ENCODE measurements at regions not wholly inside any gene's neighbourhood (a gene's known extent, or its start where the extent isn't known, plus 50 kb on each side); places are given as distances from the start of the nearest gene placed in this dataset.
A peak's percentile ranks its signal among the peaks of the same experiment; 100 is the strongest.

DNA sequence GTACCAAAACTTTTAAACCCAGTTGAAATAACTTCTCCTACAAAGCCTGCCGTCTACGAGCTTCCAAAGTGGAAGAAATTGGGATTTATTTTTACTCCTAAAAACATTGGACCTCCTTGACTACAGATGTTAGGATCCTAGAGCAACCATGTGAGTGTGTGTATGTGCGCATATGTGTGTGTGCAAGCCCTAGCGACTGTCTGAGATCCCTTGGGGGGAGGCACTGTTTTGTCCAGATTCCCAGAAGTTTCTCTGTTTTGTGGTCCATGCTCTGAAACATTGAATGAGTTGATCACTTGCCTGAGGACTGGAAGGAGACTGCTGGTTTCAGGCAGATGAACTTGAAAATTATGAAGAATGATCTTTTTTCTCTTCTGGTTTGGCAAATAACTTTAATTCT is 312.3 kb upstream of the ZNF32 start:
- POLR2A ChIA-PET (ENCODE audit: partially characterized antibody): no interaction called here
- 96% methylated on average over 4 of the region's 4 CpGs; no CpG with 5 or more reads in 1 of the 2 experiments for WGBS, 2 experiments (ENCODE audit: extremely low coverage in 1 of 2, insufficient coverage in 1 of 2, insufficient read length in 1 of 2, insufficient replicate concordance in 2 of 2, low coverage in 1 of 2, low lambda C conversion rate in 2 of 2, missing lambda C conversion rate in 1 of 2)
- peak in 1 of 2 experiments; percentile 3 for DNase-seq (ENCODE audit: low read depth in 1 of 2, low spot score in 2 of 2)
- Histone ChIP-seq H3K9ac (replicated peaks in 1 of 4; ENCODE audit: extremely low read depth in 1 of 4, low read depth in 3 of 4, low read length in 3 of 4) (no peak overlapping the region), H3K14ac (ENCODE audit: insufficient read length) (no peak overlapping the region), H3K27ac (ENCODE audit: low read depth, low read length) (no peak overlapping the region), H3K56ac (replicated peaks; ENCODE audit: insufficient read length, low read depth, low read length) (no peak overlapping the region), H3K4me3 (ENCODE audit: extremely low read depth in 1 of 4, insufficient read depth in 2 of 4, low read depth in 3 of 4, low read length in 4 of 4) (no peak overlapping the region), H3K27me3 (replicated peaks in 1 of 4; ENCODE audit: control insufficient read depth in 3 of 4, extremely low read depth in 1 of 4, insufficient read depth in 3 of 4, low read length in 3 of 4) (no peaks in the 10 kb centered on the region), H2AK5ac (ENCODE audit: low read depth, low read length) (no peak overlapping the region), H3K18ac (ENCODE audit: extremely low read depth, low read length) (no peak overlapping the region), H2BK12ac (ENCODE audit: low read depth, low read length) (no peak overlapping the region), H2AFZ (ENCODE audit: low read length) (no peak overlapping the region), H2BK15ac (ENCODE audit: low read length) (no peak overlapping the region), H2BK5ac (ENCODE audit: low read depth, low read length) (no peak overlapping the region), H3K4me1 (replicated peaks in 1 of 4; ENCODE audit: control insufficient read depth in 3 of 4, insufficient read depth in 4 of 4, low read length in 3 of 4) (no peaks in the 10 kb centered on the region; a peak in 1 of 7 replicates), H4K91ac (replicated peaks; ENCODE audit: insufficient read length, low read length) (no peak overlapping the region), H3K79me2 (ENCODE audit: control insufficient read depth in 1 of 2, insufficient read depth in 2 of 2, low read length in 2 of 2) (no peaks in the 10 kb centered on the region), H3K4ac (replicated peaks; ENCODE audit: insufficient read length, low read depth, low read length) (no peak overlapping the region), H4K8ac (ENCODE audit: extremely low read depth, insufficient read depth, low read length) (no peak overlapping the region), H3K23ac (ENCODE audit: insufficient read length) (no peak overlapping the region), H3K23me2 (ENCODE audit: low read depth, low read length) (no peaks in the 10 kb centered on the region), H3K4me2 (ENCODE audit: insufficient read depth in 1 of 2, low read depth in 2 of 2, low read length in 2 of 2) (no peak overlapping the region), H3K9me3 (ENCODE audit: insufficient read depth in 2 of 2, low read depth in 1 of 2, low read length in 1 of 2) (no peaks in the 10 kb centered on the region), H3K79me1 (ENCODE audit: low read depth, low read length) (no peaks in the 10 kb centered on the region), H4K20me1 (replicated peaks in 1 of 2; ENCODE audit: control insufficient read depth in 1 of 2, insufficient read depth in 2 of 2, low read length in 2 of 2) (no peaks in the 10 kb centered on the region), H2BK20ac (ENCODE audit: low read length) (no peak overlapping the region), H2BK120ac (replicated peaks; ENCODE audit: low read depth, low read length) (no peak overlapping the region), H4K5ac (ENCODE audit: insufficient read length, low read depth, low read length) (no peak overlapping the region), H3K36me3 (ENCODE audit: control insufficient read depth in 2 of 4, insufficient read depth in 4 of 4, low read length in 3 of 4) (no peaks in the 10 kb centered on the region)
- FAIRE-seq: no peak
- CTCF ChIA-PET (ENCODE audit: partially characterized antibody): no interaction called here
- no peak for TF ChIP-seq EP300 (IDR thresholded peaks at IDR 0.05; ENCODE audit: borderline replicate concordance in 1 of 2, low read depth in 2 of 2, low read length in 2 of 2)
- TF ChIP-seq CHD2 (IDR thresholded peaks at IDR 0.05; ENCODE audit: low read length): no peak
- TF ChIP-seq EGR1 (IDR thresholded peaks at IDR 0.05; ENCODE audit: borderline replicate concordance, low read depth, low read length): no peak
- no peak for TF ChIP-seq CBX8 (IDR thresholded peaks at IDR 0.05; ENCODE audit: borderline replicate concordance, low read depth, low read length)
- TF ChIP-seq BACH1 (IDR thresholded peaks at IDR 0.05; ENCODE audit: low read length): no peak
- TF ChIP-seq HDAC6 (IDR thresholded peaks at IDR 0.05; ENCODE audit: low read depth, low read length): no peak
- TF ChIP-seq YY1 (IDR thresholded peaks at IDR 0.05; ENCODE audit: low read depth, low read length): no peak
- TF ChIP-seq TEAD4 (IDR thresholded peaks at IDR 0.05; ENCODE audit: low read depth, low read length): no peak
- no peak for TF ChIP-seq CBX5 (IDR thresholded peaks at IDR 0.05; ENCODE audit: low read depth, low read length)
- no peak for TF ChIP-seq SP1 (IDR thresholded peaks at IDR 0.05; ENCODE audit: low read depth, low read length)
- no peak for TF ChIP-seq RFX5 (IDR thresholded peaks at IDR 0.05; ENCODE audit: borderline replicate concordance, low read depth, low read length)
- no peak for TF ChIP-seq PHF8 (conservative IDR thresholded peaks at IDR 0.05; ENCODE audit: low read depth, low read length)
- no peak for TF ChIP-seq JUND (IDR thresholded peaks at IDR 0.05; ENCODE audit: low read length)
- TF ChIP-seq, protein P1, sequence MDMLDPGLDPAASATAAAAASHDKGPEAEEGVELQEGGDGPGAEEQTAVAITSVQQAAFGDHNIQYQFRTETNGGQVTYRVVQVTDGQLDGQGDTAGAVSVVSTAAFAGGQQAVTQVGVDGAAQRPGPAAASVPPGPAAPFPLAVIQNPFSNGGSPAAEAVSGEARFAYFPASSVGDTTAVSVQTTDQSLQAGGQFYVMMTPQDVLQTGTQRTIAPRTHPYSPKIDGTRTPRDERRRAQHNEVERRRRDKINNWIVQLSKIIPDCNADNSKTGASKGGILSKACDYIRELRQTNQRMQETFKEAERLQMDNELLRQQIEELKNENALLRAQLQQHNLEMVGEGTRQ (IDR thresholded peaks at IDR 0.05; ENCODE audit: low read length): no peak
- no peak for TF ChIP-seq EZH2 (IDR thresholded peaks at IDR 0.05; ENCODE audit: low read depth, low read length, severe bottlenecking)

All from H1 (cell line).